GM12873 (cell line): ENCODE measurements at regions not wholly inside any gene's neighbourhood (a gene's known extent, or its start where the extent isn't known, plus 50 kb on each side); places are given as distances from the start of the nearest gene placed in this dataset.

Experiments
- CTCF ChIP-seq: IDR thresholded peaks from 2 replicates; pipeline ENCODE4 v1.5.1; 2012; ENCODE audit warnings: low read depth, mild to moderate bottlenecking, moderate library complexity, low read length, control low read depth; ENCODE audit not compliant: insufficient read depth; ENCODE audit errors: missing control alignments

- TF ChIP-seq CTCF = no peak
These were observed 74.0 kb upstream of the FRMD1 start for GRCh38 chr6:168152980-168153379.

GRCh38 chr6:168152306-168152963, 73.4 kb upstream of the FRMD1 start:
- TF ChIP-seq CTCF = no peak

GRCh38 chr6:168150551-168151320, 71.7 kb upstream of the FRMD1 start:
- peak; percentile 18 for TF ChIP-seq CTCF

- TF ChIP-seq CTCF = no peak
These were observed 70.0 kb upstream of the FRMD1 start for GRCh38 chr6:168149015-168149414.

GRCh38 chr6:168148231-168148849, 69.3 kb upstream of the FRMD1 start:
- no peak for TF ChIP-seq CTCF

- TF ChIP-seq CTCF = no peak
These were observed 68.3 kb upstream of the FRMD1 start for GRCh38 chr6:168147205-168147738.
